ENCODE measurements at regions not wholly inside any gene's neighbourhood (a gene's known extent, or its start where the extent isn't known, plus 50 kb on each side); places are given as distances from the start of the nearest gene placed in this dataset.

DNA sequence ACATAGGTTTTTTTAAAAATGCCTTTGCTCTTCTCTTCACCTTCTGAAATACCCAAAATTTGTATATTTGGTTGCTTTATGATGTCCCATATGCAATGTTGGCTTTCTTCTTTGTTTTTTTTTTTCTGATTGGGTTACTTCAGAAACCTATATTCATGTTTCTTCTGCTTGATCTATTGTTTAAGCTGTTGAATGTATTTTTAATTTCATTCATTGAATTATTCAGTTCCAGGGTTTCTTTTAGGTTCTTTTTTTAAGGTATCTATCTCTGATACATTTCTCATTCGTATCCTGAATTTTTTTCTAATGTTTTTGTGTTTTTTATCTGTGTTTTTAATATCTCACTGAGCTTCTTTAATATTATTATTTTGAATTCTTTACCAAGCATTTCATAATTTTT lies 221.0 kb upstream of the MTPN start:
- CTCF ChIA-PET = no interaction called here
- Histone ChIP-seq H3K27me3 (replicated peaks; ENCODE audit: control insufficient read depth, insufficient read depth, low read length) (no peaks in the 10 kb centered on the region), H3K9me3 (peaks cover 8% of the 10 kb centered on the region), H3K4me1 (no peaks in the 10 kb centered on the region), H3K36me3 (ENCODE audit: control insufficient read depth, insufficient read depth, low read length) (no peaks in the 10 kb centered on the region), H3K4me3 (ENCODE audit: low read depth, low read length) (no peak overlapping the region)
- intact Hi-C loops (cut with micrococcal nuclease; ENCODE audit: unreplicated experiment) = no loop called here
- Mint-ChIP-seq H3K36me3 (ENCODE audit: insufficient read depth, unreplicated experiment) (no peaks in the 10 kb centered on the region), H3K4me1 (ENCODE audit: low read depth, unreplicated experiment) (no peaks in the 10 kb centered on the region), H3K9me3 (ENCODE audit: unreplicated experiment) (peaks cover 15% of the 10 kb centered on the region), H3K27ac (ENCODE audit: unreplicated experiment) (no peak overlapping the region), H3K4me3 (ENCODE audit: unreplicated experiment) (no peak overlapping the region), H3K27me3 (ENCODE audit: insufficient read depth, unreplicated experiment) (no peaks in the 10 kb centered on the region)
- TF ChIP-seq, protein P1, sequence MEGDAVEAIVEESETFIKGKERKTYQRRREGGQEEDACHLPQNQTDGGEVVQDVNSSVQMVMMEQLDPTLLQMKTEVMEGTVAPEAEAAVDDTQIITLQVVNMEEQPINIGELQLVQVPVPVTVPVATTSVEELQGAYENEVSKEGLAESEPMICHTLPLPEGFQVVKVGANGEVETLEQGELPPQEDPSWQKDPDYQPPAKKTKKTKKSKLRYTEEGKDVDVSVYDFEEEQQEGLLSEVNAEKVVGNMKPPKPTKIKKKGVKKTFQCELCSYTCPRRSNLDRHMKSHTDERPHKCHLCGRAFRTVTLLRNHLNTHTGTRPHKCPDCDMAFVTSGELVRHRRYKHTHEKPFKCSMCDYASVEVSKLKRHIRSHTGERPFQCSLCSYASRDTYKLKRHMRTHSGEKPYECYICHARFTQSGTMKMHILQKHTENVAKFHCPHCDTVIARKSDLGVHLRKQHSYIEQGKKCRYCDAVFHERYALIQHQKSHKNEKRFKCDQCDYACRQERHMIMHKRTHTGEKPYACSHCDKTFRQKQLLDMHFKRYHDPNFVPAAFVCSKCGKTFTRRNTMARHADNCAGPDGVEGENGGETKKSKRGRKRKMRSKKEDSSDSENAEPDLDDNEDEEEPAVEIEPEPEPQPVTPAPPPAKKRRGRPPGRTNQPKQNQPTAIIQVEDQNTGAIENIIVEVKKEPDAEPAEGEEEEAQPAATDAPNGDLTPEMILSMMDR (IDR thresholded peaks at IDR 0.05; ENCODE audit: insufficient read depth in 1 of 2, low read depth in 1 of 2, low read length in 1 of 2, severe bottlenecking in 1 of 2, unreplicated experiment in 1 of 2) = no peak
- DNase-seq = no peak
- POLR2A ChIA-PET = no interaction called here
- BruUV-seq (replicated peaks) = no TSS peak

DNA sequence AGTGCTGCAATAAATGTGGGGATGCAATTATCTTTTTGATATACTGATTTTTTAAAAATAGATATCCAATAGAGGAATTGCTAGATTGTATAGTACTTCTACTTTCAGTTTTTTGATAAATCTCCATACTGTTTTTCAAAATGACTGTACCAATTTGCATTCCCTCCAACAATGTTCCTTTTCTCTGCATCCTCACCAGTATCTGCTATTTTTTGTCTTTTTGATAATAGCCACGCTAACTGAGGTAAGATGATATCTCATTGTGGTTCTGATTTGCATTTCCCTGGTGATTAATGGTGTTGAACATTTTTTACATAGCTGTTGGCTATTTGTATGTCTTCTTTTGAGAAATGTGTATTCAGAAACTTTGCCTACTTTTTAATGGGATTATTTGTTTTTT lies 217.7 kb upstream of the MTPN start:
- no peaks in the 10 kb centered on the region for H3K4me1 ChIP-seq
- no TSS peak for BruUV-seq (replicated peaks)
- H3K36me3 ChIP-seq (ENCODE audit: control insufficient read depth, insufficient read depth, low read length) = no peaks in the 10 kb centered on the region
- Mint-ChIP-seq H3K36me3 (ENCODE audit: insufficient read depth, unreplicated experiment) (no peaks in the 10 kb centered on the region), H3K4me3 (ENCODE audit: unreplicated experiment) (no peak overlapping the region), H3K4me1 (ENCODE audit: low read depth, unreplicated experiment) (no peaks in the 10 kb centered on the region), H3K27ac (ENCODE audit: unreplicated experiment) (no peak overlapping the region), H3K9me3 (ENCODE audit: unreplicated experiment) (peaks cover 15% of the 10 kb centered on the region), H3K27me3 (ENCODE audit: insufficient read depth, unreplicated experiment) (no peaks in the 10 kb centered on the region)
- POLR2A ChIA-PET = no interaction called here
- CTCF ChIA-PET = no interaction called here
- no peak overlapping the region for H3K4me3 ChIP-seq (ENCODE audit: low read depth, low read length)
- DNase-seq = no peak
- intact Hi-C loops (cut with micrococcal nuclease; ENCODE audit: unreplicated experiment) = no loop called here
- TF ChIP-seq, protein P1 (IDR thresholded peaks at IDR 0.05; ENCODE audit: insufficient read depth in 1 of 2, low read depth in 1 of 2, low read length in 1 of 2, severe bottlenecking in 1 of 2, unreplicated experiment in 1 of 2) = no peak
- no peaks in the 10 kb centered on the region for H3K27me3 ChIP-seq (replicated peaks; ENCODE audit: control insufficient read depth, insufficient read depth, low read length)
- H3K9me3 ChIP-seq = peaks cover 8% of the 10 kb centered on the region

GRCh38 chr7:136193940-136194339 lies 216.8 kb upstream of the MTPN start:
- no peaks in the 10 kb centered on the region for H3K4me1 Mint-ChIP-seq (ENCODE audit: low read depth, unreplicated experiment)
- no peak overlapping the region for H3K27ac Mint-ChIP-seq (ENCODE audit: unreplicated experiment)
- no peaks in the 10 kb centered on the region for H3K36me3 ChIP-seq (ENCODE audit: control insufficient read depth, insufficient read depth, low read length)
- H3K9me3 ChIP-seq = peaks cover 8% of the 10 kb centered on the region
- H3K9me3 Mint-ChIP-seq (ENCODE audit: unreplicated experiment) = peaks cover 15% of the 10 kb centered on the region
- ChIA-PET POLR2A (no interaction called here), CTCF (no interaction called here)
- TF ChIP-seq, protein P1 (IDR thresholded peaks at IDR 0.05; ENCODE audit: insufficient read depth in 1 of 2, low read depth in 1 of 2, low read length in 1 of 2, severe bottlenecking in 1 of 2, unreplicated experiment in 1 of 2) = no peak
- no peak overlapping the region for H3K4me3 Mint-ChIP-seq (ENCODE audit: unreplicated experiment)
- no peaks in the 10 kb centered on the region for H3K27me3 ChIP-seq (replicated peaks; ENCODE audit: control insufficient read depth, insufficient read depth, low read length)
- no peak overlapping the region for H3K4me3 ChIP-seq (ENCODE audit: low read depth, low read length)
- BruUV-seq (replicated peaks) = no TSS peak
- H3K4me1 ChIP-seq = no peaks in the 10 kb centered on the region
- intact Hi-C loops (cut with micrococcal nuclease; ENCODE audit: unreplicated experiment) = no loop called here
- H3K36me3 Mint-ChIP-seq (ENCODE audit: insufficient read depth, unreplicated experiment) = no peaks in the 10 kb centered on the region
- peaks cover 2% of the 10 kb centered on the region for H3K27me3 Mint-ChIP-seq (ENCODE audit: insufficient read depth, unreplicated experiment)
- DNase-seq = no peak
